GM12873 (cell line): ENCODE measurements at regions not wholly inside any gene's neighbourhood (a gene's known extent, or its start where the extent isn't known, plus 50 kb on each side); places are given as distances from the start of the nearest gene placed in this dataset.

ENCODE experiments used
- CTCF ChIP-seq: IDR thresholded peaks from 2 replicates; pipeline ENCODE4 v1.5.1; 2012; ENCODE audit warnings: low read depth, mild to moderate bottlenecking, moderate library complexity, low read length, control low read depth; ENCODE audit not compliant: insufficient read depth; ENCODE audit errors: missing control alignments

- TF ChIP-seq CTCF: no peak
Measured at GRCh38 chr3:76824658-76825240, 215.2 kb upstream of the ROBO2 start.

GRCh38 chr3:76826861-76827260 is 213.0 kb upstream of the ROBO2 start:
- no peak for TF ChIP-seq CTCF

GRCh38 chr3:76827701-76828226 is 212.1 kb upstream of the ROBO2 start:
- TF ChIP-seq CTCF: no peak

GRCh38 chr3:76834657-76835056 is 205.2 kb upstream of the ROBO2 start:
- TF ChIP-seq CTCF: no peak

- no peak for TF ChIP-seq CTCF
Measured at GRCh38 chr3:76841747-76842146, 198.2 kb upstream of the ROBO2 start.

GRCh38 chr3:76842216-76842615 is 197.7 kb upstream of the ROBO2 start:
- TF ChIP-seq CTCF: no peak

GRCh38 chr3:76855451-76855850 is 184.4 kb upstream of the ROBO2 start:
- TF ChIP-seq CTCF: no peak
